ENCODE measurements at regions not wholly inside any gene's neighbourhood (a gene's known extent, or its start where the extent isn't known, plus 50 kb on each side); places are given as distances from the start of the nearest gene placed in this dataset.

- TF ChIP-seq, protein P1, sequence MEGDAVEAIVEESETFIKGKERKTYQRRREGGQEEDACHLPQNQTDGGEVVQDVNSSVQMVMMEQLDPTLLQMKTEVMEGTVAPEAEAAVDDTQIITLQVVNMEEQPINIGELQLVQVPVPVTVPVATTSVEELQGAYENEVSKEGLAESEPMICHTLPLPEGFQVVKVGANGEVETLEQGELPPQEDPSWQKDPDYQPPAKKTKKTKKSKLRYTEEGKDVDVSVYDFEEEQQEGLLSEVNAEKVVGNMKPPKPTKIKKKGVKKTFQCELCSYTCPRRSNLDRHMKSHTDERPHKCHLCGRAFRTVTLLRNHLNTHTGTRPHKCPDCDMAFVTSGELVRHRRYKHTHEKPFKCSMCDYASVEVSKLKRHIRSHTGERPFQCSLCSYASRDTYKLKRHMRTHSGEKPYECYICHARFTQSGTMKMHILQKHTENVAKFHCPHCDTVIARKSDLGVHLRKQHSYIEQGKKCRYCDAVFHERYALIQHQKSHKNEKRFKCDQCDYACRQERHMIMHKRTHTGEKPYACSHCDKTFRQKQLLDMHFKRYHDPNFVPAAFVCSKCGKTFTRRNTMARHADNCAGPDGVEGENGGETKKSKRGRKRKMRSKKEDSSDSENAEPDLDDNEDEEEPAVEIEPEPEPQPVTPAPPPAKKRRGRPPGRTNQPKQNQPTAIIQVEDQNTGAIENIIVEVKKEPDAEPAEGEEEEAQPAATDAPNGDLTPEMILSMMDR (IDR thresholded peaks at IDR 0.05): no peak
- TF ChIP-seq ZFX (IDR thresholded peaks at IDR 0.05; ENCODE audit: borderline replicate concordance): no peak
Observed at GRCh38 chr5:167684251-167684650, 607.2 kb upstream of the WWC1 start.
